H1 (cell line): ENCODE measurements at regions not wholly inside any gene's neighbourhood (a gene's known extent, or its start where the extent isn't known, plus 50 kb on each side); places are given as distances from the start of the nearest gene placed in this dataset.

Experiments used
- CBX5 ChIP-seq: fragments of 300-800, 300-1000 bp; sonication (generic); IDR thresholded peaks from 2 replicates; pipeline ENCODE4 v1.7.1; 2016; ENCODE audit warnings: antibody characterized with exemption, low read length, low read depth
- E2F6 ChIP-seq: IDR thresholded peaks from 2 replicates; pipeline ENCODE4 v1.6.1; 2012; ENCODE audit warnings: inconsistent platforms
- EGR1 ChIP-seq: IDR thresholded peaks from 2 replicates; pipeline ENCODE4 v1.6.1; 2011; ENCODE audit warnings: low read depth, low read length, borderline replicate concordance
- EP300 ChIP-seq, 2 experiments: IDR thresholded peaks; 1 replicate in 1 of 2; 2 replicates in 1 of 2; pipeline ENCODE4 v1.6.1; 2011 to 2012; ENCODE audit warnings: low read depth in 2 of 2, low read length in 2 of 2, mild to moderate bottlenecking in 2 of 2, borderline replicate concordance in 1 of 2, inconsistent platforms in 1 of 2, moderate library complexity in 1 of 2
- EZH2 ChIP-seq: fragments of 200-600 bp; sonication (generic); IDR thresholded peaks from 2 replicates; pipeline ENCODE4 v1.7.1; 2012; ENCODE audit warnings: low read depth, mild to moderate bottlenecking, moderate library complexity, low read length, inconsistent platforms; ENCODE audit not compliant: severe bottlenecking
- FOSL1 ChIP-seq: IDR thresholded peaks from 2 replicates; pipeline ENCODE4 v1.6.1; 2011; ENCODE audit warnings: mild to moderate bottlenecking, low read depth, low read length, moderate library complexity; ENCODE audit not compliant: insufficient read depth
- HDAC2 ChIP-seq, 2 experiments: fragments of 300-600 bp in 1 of 2; sonication (generic) in 1 of 2; IDR thresholded peaks; 2 replicates each; pipeline ENCODE4 v1.6.1; 2011 to 2012; ENCODE audit warnings: low read depth in 2 of 2, low read length in 2 of 2, mild to moderate bottlenecking in 2 of 2, moderate library complexity in 2 of 2, borderline replicate concordance in 1 of 2, inconsistent platforms in 1 of 2
- HDAC6 ChIP-seq: IDR thresholded peaks from one replicate; pipeline ENCODE4 v1.7.1; 2012; ENCODE audit warnings: low read depth, mild to moderate bottlenecking, inconsistent platforms, low read length, moderate library complexity
- JUND ChIP-seq: IDR thresholded peaks from 2 replicates; pipeline ENCODE4 v1.6.1; 2011; ENCODE audit warnings: mild to moderate bottlenecking, improper control_type of control experiment, low read length
- MAFK ChIP-seq: IDR thresholded peaks from 2 replicates; pipeline ENCODE4 v1.6.1; 2012; ENCODE audit warnings: low read depth, mild to moderate bottlenecking, improper control_type of control experiment, low read length
- RFX5 ChIP-seq: IDR thresholded peaks from 2 replicates; pipeline ENCODE4 v1.6.1; 2011; ENCODE audit warnings: low read depth, low read length, improper control_type of control experiment, borderline replicate concordance
- SIX5 ChIP-seq: IDR thresholded peaks from 2 replicates; pipeline ENCODE4 v1.6.1; 2011; ENCODE audit warnings: mild to moderate bottlenecking, low read depth, low read length
- TAF1 ChIP-seq: IDR thresholded peaks from 2 replicates; pipeline ENCODE4 v1.6.1; 2011; ENCODE audit warnings: mild to moderate bottlenecking, low read depth, low read length
- YY1 ChIP-seq: IDR thresholded peaks from 2 replicates; pipeline ENCODE4 v1.6.1; 2011; ENCODE audit warnings: low read depth, mild to moderate bottlenecking, low read length
- TF ChIP-seq, protein P1 (sequence below): IDR thresholded peaks from 2 replicates; pipeline ENCODE4 v1.6.1; 2012; ENCODE audit warnings: low read length, inconsistent platforms
- TF ChIP-seq, protein P2 (sequence below): IDR thresholded peaks from 2 replicates; pipeline ENCODE4 v1.6.1; 2011; ENCODE audit warnings: low read depth, mild to moderate bottlenecking, low read length; ENCODE audit not compliant: insufficient read depth
- TF ChIP-seq, protein P3 (sequence below): IDR thresholded peaks from 2 replicates; pipeline ENCODE4 v1.6.1; 2012; ENCODE audit warnings: inconsistent platforms

DNA sequence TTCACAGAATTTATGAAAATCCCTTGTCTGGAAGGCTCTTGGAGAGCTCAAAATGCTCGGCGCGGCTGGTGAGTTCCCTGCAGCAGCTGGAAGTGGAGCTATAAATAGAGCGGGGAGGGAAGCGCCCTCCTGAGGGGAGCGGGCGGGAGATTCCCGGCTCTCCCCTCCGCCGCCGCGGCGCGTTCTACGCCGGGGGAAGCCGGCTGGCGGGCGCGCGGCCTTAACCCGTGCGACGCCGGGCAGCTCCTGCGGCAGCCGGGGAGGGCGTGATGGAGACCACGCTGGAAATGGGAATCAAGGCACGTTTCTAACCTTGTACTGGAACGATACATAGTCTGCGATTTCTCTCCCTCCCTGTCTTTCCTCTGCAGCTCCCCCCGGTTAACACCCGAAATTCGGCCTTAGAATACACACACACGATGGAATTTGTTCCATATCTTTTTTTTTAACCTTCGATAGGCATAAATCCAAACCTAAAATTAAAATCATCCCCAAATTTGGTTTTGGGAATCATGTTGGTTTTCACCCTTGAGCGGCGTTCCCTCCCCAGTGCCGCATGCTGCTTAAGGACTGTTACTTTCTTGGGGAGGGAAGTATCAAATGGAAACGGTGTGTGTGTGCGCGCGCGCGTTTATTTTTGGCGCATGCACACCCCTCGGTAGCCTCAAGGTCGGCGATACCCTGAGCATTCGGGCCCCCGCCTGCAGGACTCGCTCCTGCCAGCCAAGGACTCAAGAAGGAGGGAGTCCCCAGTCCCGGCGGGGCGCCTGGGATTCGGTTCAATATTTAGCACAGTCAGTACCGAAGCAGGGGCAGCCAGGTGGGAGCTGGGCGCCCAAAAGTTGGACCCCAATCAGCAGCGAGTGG is 306.3 kb upstream of the KCNN2 start (continued):
- TF ChIP-seq MAFK (no peak), HDAC6 (no peak), FOSL1 (no peak), EZH2 (no peak), SIX5 (no peak), HDAC2 (IDR thresholded peaks at IDR 0.05; ENCODE audit: borderline replicate concordance in 1 of 2, low read depth in 2 of 2, low read length in 2 of 2) (no peak), TAF1 (peak; percentile 39), EGR1 (peak; percentile 23; the same call in 1 of the 2 replicates), YY1 (0 out of 2 replicates have a peak, but pooled peaks have one; percentile 28), EP300 (IDR thresholded peaks at IDR 0.05; ENCODE audit: borderline replicate concordance in 1 of 2, low read depth in 2 of 2, low read length in 2 of 2) (0 out of 3 replicates have a peak, but pooled peaks of 1 of the 2 experiments have one; percentile 20), JUND (no peak), RFX5 (no peak), CBX5 (no peak), E2F6 (peak; percentile 79)
- TF ChIP-seq, protein P1, sequence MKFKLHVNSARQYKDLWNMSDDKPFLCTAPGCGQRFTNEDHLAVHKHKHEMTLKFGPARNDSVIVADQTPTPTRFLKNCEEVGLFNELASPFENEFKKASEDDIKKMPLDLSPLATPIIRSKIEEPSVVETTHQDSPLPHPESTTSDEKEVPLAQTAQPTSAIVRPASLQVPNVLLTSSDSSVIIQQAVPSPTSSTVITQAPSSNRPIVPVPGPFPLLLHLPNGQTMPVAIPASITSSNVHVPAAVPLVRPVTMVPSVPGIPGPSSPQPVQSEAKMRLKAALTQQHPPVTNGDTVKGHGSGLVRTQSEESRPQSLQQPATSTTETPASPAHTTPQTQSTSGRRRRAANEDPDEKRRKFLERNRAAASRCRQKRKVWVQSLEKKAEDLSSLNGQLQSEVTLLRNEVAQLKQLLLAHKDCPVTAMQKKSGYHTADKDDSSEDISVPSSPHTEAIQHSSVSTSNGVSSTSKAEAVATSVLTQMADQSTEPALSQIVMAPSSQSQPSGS, result no peak
- TF ChIP-seq, protein P2, sequence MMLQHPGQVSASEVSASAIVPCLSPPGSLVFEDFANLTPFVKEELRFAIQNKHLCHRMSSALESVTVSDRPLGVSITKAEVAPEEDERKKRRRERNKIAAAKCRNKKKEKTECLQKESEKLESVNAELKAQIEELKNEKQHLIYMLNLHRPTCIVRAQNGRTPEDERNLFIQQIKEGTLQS, result no peak
- TF ChIP-seq, protein P3, sequence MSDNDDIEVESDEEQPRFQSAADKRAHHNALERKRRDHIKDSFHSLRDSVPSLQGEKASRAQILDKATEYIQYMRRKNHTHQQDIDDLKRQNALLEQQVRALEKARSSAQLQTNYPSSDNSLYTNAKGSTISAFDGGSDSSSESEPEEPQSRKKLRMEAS, result peak; percentile 90
